DOHH2 (cell line): ENCODE measurements at regions not wholly inside any gene's neighbourhood (a gene's known extent, or its start where the extent isn't known, plus 50 kb on each side); places are given as distances from the start of the nearest gene placed in this dataset.

Experiments used
- EZH2phosphoT487 ChIP-seq: fragments of 200-600 bp; sonication (generic); IDR thresholded peaks from 2 replicates; pipeline ENCODE4 v1.6.1; 2017; ENCODE audit warnings: borderline replicate concordance, mild to moderate bottlenecking, antibody characterized with exemption, low read length, moderate library complexity, mixed read lengths
- TF ChIP-seq, protein P1 (sequence below): fragments of 200-600 bp; sonication (generic); IDR thresholded peaks from one replicate; pipeline ENCODE4 v1.5.1; 2014; ENCODE audit warnings: antibody characterized with exemption, mild to moderate bottlenecking, low read depth, low read length; ENCODE audit not compliant: poor library complexity, severe bottlenecking

- TF ChIP-seq, protein P1, sequence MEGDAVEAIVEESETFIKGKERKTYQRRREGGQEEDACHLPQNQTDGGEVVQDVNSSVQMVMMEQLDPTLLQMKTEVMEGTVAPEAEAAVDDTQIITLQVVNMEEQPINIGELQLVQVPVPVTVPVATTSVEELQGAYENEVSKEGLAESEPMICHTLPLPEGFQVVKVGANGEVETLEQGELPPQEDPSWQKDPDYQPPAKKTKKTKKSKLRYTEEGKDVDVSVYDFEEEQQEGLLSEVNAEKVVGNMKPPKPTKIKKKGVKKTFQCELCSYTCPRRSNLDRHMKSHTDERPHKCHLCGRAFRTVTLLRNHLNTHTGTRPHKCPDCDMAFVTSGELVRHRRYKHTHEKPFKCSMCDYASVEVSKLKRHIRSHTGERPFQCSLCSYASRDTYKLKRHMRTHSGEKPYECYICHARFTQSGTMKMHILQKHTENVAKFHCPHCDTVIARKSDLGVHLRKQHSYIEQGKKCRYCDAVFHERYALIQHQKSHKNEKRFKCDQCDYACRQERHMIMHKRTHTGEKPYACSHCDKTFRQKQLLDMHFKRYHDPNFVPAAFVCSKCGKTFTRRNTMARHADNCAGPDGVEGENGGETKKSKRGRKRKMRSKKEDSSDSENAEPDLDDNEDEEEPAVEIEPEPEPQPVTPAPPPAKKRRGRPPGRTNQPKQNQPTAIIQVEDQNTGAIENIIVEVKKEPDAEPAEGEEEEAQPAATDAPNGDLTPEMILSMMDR = no peak
- no peak for TF ChIP-seq EZH2phosphoT487
Observed at GRCh38 chr10:61341008-61341407, 112.2 kb downstream of the TMEM26 start.
